HG03064 (cell line): ENCODE measurements at regions not wholly inside any gene's neighbourhood (a gene's known extent, or its start where the extent isn't known, plus 50 kb on each side); places are given as distances from the start of the nearest gene placed in this dataset.

Experiments used
- ATAC-seq: cut with Tn5 transposase; IDR thresholded peaks from one replicate; pipeline ENCODE4 v1.9.1; 2021; ENCODE audit warnings: low read depth; ENCODE audit not compliant: unreplicated experiment

DNA sequence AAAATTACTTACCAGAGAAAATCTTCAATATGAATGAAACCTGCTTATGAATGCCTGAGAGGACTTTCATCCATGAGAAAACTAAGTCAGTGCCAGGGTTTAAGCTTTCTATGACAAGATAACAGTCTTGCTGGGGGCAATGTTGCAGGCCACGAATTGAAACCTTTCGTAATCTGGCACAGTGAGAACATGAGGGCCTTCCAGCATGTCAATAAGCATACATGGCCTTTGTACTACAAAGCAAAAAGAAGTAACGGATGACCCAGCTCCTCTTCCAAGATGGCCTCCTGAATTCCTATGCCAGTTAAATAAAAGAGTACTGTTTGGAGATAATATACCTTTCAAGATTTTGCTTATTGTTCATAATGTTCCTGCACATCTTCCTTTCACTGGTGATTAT is 270.6 kb upstream of the PHF14 start:
- ATAC-seq: no peak

DNA sequence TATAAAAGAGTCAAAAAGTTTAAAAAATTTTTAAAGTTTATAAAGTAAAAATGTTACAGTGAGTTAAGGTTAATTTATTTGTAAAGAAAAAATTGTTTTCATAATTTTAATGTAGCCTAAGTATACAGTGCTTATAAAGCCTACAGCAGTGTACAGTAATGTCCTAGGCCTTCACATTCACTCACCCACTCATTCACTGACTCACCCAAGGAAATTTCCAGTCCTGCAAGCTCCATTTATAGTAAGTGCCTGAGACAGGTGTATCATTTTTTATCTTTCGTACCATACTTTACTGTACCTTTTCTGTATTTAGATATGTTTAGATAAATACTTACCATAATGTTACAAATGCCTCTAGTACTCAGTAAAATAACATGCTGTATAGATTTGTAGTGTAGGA is 269.7 kb upstream of the PHF14 start:
- no peak for ATAC-seq

DNA sequence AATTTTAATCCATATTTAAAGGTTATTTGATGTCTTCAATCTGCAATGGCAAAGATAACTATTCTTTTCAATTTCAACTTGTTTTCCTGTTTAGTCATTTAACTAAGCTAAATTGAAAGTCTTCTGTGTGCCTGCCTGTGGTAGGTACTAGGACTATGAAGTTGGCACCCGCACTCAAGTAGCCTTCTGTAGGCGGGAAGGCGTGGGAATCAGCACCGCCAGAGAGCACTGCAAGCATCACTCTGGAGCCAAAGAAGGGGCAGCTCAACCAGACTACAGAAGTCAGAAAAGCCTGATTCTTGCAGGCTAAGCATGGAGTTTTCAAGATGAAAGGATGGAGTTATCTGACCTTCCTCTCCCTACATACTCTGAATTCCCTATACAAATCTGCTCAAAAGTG is 269.0 kb upstream of the PHF14 start:
- no peak for ATAC-seq

DNA sequence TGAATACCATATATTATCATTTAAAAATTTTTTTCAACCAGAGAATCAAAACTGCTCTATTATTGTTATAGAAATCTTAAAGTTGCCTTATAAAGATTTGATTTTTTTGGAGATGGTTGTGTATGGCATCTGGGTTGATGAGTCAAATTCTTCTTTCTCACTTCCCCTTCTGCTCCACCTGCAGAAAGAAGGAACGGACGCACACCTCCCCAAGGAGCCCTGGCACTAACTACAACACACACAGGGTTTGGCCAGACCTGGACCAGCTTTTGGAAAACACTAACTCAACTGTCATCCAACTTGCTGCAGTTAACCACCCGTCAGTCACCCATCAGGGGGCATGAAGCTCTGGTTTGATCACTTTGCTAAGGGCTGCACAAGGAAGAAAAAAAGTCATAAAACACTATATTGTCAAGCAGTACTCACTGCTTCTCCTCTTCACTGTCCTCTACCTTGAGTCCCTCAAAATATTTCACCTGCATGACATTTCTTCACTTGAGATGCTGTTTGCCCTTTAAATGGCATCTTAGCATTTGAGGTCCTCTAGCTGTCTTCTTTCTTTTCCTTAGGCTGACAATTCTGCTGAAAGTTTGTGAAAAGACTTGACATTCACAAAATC is 266.7 kb upstream of the PHF14 start:
- peak; percentile 100 for ATAC-seq

DNA sequence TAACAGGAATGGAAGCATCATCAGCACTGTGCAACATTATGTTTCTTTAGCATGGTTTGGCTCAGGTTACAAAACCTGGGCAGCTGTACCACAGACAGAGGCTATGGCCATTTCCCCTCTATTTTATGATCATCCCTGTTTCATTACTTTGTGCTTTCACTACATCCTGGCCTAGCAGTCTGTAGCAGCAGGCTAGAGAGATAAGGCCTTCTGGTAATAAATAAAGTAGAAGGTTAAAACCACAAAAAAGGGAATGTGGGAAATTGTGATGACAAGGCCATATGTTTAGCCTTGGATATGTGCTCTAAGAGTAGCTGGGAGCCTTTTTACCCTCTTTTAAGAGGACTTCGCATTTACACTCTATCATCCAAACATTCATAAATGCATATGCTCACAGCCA is 266.2 kb upstream of the PHF14 start:
- ATAC-seq: peak; percentile 21

DNA sequence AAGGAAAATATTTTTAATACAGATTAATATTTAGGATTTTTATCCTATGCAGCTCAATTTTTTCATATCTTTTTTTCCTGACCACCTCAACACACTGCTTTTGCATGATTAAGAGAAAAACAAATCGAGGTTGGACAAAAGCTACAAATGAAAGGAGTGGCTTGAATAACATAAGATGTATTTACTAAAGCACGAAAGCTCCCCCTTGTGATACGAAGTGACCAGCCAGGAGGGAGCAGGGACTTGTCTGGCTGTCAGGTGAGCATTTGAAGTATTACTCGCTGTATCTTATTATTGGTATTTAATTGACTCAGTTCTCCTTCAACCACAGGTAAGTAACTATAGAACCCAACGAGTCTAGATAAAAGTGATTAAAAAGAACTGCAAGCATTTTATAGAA is 265.2 kb upstream of the PHF14 start:
- ATAC-seq: no peak

DNA sequence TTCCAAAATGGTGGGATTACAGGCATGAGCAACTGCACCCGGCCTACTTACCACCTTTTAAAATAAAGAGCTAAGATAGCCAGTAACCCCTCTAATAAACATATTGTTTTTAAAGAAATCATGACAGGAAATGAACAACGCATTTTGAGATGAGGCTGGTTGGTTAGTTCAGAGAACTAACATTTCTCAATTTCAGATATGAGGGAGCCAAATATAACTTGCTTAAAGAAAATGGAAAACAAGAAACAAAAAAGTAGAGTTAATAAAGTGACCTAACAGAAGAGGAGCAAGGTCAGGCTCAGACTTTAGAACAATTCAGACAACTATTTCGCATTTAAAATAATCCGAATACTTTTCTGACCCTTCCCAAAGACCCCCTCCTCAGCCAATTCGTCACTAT is 254.9 kb upstream of the PHF14 start:
- no peak for ATAC-seq

DNA sequence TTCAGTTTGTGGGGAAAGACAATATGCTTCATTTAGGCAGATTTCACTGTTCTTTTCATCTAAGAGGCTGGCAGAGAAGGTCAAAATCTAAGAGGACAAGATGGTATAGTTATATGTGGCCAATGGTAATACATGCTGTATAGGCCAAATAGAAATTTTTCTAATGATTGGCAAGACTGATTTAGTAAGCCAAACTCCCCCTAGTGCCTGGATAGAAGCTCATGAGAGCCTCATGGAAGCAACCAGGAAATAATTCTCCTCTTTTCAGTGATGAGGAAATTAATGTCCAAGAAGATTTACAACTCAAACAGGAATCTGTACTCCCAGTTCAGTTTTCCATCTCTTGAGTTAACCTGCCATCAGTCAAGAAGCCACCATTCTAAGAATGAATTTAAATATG is 253.6 kb upstream of the PHF14 start:
- ATAC-seq: no peak

DNA sequence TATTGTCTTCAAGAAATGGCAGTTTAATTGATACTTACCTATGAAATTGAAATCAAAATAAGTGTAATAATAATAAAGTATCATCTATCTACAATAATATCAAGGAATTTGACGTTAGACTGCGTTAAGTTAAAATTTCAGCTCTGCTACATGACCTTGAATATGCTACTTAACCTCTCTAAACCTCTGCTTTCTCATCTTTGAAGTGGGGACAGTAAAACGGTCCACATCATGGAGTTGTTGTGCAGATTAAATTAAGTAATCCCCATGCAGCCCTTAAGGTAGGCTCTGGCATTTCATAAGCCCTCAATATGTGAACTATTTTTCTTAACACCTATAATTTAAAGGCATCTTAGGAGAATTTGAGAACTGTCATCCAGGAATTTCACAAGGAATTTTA is 252.4 kb upstream of the PHF14 start:
- ATAC-seq: no peak

DNA sequence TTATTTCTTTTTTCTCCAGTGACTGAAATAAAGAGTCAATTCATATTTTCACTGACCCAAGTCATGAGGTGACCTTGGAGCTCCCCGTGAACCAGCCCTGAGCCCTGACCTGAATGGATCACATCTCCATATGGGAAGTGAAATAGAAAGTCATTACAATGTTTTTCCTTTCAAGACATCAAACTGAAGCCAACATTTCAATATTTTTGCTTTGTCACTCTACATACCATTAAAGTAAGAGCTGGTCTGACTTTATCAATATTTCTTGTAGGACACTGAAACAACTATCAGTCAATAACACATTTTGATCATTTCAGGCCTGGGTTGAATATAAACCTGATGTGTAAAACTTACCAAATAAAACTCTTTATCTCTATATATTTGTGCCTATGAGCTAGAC is 249.8 kb upstream of the PHF14 start:
- no peak for ATAC-seq

DNA sequence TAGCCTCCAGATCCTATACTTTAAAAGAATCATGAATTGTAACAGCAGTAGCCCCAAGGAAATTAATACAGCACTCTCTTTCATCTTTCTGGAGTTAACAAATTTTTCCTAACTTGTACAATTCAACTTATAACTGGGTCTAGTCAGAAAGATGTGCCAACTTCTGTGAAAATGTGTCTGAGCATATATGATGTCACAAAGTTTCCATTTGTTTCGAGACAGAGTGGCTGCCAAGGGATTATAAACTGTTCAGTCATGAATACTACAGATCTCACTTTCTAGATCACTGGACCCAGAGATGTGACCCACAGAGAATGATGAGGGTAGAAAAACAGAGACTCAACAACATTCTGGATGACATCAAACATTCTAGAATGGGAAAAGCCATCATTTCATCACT is 249.2 kb upstream of the PHF14 start:
- no peak for ATAC-seq

DNA sequence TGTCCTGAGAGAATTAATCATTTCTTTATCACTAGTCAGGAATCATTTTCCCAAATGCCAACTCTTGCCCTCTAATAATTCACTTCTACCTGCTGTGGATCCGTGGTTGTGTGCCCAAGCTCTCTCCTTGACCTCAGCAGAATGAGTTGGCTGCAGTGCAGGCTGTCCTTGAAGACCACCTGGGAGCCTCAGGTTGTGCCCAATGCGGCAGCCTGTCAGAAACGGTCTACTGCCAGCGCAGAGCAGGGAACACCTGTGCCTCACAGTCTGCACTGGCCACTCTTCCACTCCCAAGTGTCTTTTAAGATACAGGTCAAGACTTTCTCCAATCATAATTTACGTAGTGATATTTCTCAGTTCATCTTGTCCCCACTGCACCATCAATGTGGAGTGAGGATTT is 246.0 kb upstream of the PHF14 start:
- ATAC-seq: no peak

DNA sequence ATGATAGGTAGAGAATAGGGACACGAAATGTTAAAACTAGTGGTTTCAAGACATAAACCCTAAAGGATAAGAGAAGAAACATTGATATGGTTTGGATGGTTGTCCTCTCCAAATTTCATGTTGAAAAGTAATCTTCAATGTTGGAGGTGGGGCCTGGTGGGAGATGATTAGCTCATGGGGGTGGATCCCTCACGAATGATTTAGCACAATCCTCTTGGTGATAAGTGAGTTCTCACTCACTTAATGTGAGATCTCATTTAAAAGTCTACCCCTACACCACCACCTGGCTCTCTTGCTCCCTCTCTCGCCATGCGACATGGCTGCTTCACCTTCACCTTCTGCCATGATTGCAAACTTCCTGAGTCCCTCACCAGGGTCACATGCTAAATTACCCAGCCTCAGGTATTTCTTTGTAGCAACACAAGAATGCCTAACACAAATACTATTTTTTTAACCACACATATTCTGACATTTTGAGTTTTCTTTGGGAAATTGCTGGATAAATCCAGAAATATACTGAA is 242.4 kb upstream of the PHF14 start:
- ATAC-seq: no peak

DNA sequence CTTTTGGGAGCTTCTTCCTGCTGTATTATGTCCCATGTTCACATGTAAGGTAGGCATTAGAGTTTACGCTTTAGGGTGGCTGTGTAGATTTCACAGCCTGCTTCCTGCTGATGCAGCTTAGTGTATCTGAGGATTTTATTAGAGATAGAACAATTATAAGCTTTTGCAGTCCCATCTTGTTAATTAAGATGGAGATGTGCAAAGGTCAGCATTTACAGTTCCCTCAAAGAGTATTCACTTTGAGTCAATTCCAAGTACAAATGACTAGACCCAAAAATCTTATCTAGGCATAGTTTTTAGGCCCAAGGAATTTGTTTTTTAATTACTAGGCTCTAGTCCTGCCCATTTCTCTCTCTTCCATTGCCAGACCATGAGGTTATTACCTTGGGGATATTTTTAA is 239.9 kb upstream of the PHF14 start:
- no peak for ATAC-seq

DNA sequence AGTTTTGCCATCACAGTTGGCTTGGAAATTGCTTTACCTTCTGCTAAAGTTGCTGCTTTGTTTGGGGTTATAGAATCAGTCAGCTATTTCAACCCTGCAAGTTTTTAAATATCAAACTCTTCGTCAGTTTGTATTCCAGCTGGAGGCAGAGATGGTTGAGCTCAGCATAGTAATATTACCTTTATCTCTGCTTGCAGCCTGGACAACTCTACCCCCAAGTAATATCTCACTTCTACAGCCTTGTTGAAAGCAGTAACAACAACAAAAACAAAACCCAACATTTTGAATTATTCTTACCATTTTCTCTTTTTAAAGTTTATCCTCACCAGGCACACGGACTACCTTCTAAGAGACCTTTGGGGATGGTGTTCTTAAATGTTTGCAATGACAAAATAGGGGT is 239.1 kb upstream of the PHF14 start:
- no peak for ATAC-seq

DNA sequence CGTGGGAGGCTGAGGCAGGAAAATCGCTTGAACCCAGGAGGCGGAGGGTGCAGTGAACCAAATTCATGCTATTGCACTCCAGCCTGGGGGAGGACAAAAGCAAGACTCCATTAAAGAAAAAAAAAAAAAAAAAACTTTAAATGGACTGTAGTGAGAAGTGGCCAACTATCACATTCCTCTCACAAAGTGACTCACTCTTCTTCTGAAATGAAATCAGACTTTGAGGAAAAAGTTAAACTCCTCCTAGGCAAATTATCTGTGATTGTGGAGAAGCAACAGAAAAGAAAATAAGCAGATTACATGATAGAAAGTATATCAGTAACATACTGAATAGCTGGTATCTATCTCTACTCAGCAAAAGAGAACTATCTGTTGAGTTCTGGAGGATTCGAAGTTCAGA is 234.3 kb upstream of the PHF14 start:
- ATAC-seq: no peak

DNA sequence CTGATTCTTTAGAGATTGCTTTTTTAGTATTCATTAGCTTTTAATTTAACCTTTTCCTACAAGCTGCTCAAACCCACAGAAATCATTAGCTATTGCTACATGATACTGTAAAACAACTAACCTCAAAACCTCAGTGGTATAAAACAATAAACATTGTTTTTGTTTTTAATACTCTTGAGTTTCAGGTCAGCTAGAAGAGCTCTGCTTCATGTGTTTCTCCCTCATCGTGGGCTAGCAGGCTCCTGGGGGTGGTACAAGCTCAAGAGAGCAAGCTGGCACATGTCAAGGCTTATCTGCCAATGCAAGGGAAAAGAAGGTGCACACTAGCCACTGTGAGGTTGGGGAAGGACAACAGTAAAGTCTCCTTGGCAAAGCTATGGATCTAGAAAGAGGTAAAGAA is 232.9 kb upstream of the PHF14 start:
- ATAC-seq: no peak

DNA sequence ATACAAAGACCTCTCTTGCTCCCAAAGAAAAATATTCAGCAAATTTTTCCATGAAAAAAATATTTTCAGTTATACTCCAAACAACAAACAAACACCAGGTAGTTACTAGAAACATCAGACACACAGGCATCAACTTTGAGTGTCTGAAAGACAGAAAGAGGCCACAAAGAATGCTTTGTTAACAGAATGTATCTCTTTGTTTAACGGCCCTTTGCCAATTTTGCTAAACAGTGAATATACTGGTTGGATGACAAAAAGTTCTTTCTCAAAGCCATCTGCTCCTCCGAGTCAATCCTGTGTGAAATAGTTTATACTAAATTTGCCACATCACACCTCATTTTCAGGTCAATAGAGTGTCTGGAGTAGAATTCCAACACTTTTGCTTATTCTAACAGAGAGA is 216.7 kb upstream of the PHF14 start:
- ATAC-seq: no peak

DNA sequence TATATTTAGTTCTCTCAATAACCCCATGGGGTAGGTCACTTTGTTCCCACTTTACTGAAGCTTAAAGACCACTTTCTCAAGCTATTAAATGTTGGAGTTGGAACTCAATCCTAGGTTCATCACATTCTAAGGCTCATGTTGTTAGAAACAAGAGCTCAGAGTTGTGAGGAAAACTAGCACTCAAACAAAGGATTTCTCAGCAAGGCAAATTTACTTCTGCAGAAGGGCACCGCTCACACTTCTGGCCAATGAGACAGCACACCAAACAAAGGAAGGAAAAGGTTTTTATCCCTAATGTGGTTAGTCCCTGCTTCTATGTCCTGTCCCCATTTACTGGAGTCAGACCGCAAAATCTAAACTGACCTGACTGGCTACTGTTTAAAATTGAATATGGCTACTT is 214.6 kb upstream of the PHF14 start:
- no peak for ATAC-seq

DNA sequence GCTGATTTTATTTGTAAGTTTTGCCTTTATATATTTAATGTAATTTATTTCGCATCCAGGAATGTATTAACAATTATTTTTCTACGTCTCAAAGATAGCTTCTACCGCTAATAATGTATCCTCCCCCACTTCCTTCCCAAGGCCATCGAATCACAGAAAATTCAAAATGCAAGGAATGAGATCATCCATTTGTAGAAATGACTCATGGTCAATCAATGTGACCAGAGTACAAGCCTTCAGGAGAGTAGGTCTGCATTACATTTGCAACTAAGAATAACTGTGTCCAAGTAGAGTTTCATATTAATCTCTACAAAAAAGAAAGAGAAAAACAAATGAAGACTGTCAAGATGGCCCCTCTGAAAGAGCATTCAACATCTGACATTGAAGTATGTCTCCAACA is 205.9 kb upstream of the PHF14 start:
- no peak for ATAC-seq

DNA sequence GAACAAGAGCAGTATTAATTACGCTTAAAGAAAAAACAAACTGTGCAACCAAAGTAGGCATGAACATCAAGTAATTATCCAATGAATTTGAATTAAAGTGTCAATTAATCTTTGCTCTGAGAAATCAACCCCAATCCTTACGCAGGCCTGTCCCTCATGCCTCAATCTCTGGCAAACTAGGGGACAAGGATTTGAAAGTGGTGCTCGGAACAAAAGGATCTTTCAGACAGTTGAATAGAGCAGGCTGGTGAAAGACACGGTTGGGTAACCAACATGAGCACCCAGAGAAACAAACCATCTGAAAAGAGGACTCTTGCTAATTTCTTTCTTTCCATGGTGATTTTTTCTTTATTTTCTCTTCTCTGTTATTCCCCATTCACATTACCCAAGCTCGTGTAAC is 203.5 kb upstream of the PHF14 start:
- ATAC-seq: no peak

DNA sequence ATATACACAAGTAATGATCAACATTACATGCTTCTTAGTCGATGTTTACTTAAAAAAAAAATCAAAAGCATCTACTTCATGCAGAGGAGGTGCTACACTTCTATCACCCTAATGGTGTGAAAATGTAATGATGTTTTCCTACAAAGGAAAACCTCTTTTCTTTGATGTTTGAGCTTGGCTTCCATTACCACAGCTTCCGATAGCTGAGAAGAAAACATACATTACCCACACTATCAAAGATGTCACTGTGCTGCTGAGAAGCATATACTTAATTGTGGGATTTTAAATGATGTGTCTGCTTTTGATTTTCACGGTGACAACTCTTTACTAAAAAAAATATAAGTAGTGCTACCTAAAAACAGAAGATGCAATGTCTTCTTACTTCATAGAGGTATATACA is 200.2 kb upstream of the PHF14 start:
- no peak for ATAC-seq
